Skeletal muscle tissue (tissue), 3 donors: ENCODE measurements at regions not wholly inside any gene's neighbourhood (a gene's known extent, or its start where the extent isn't known, plus 50 kb on each side); places are given as distances from the start of the nearest gene placed in this dataset.

Experiments
- H3K27ac ChIP-seq: one replicate; pipeline ENCODE4 v1.7.0; 2013; ENCODE audit warnings: mild to moderate bottlenecking, low read depth, low read length, inconsistent platforms
- H3K27me3 ChIP-seq, 3 donors: one replicate each; pipeline ENCODE4 v1.7.0; 2013; ENCODE audit warnings: low read length in 3 of 3; ENCODE audit not compliant: control insufficient read depth in 3 of 3, insufficient read depth in 3 of 3
- H3K36me3 ChIP-seq, 3 donors: one replicate each; pipeline ENCODE4 v1.7.0; 2013; ENCODE audit warnings: low read length in 3 of 3; ENCODE audit not compliant: control insufficient read depth in 3 of 3, insufficient read depth in 3 of 3
- H3K4me1 ChIP-seq, 3 donors: one replicate each; pipeline ENCODE4 v1.7.0; 2013; ENCODE audit warnings: low read length in 3 of 3, mild to moderate bottlenecking in 3 of 3; ENCODE audit not compliant: control insufficient read depth in 3 of 3, insufficient read depth in 3 of 3
- H3K4me3 ChIP-seq, 3 donors: one replicate each; pipeline ENCODE4 v1.7.0; 2013; ENCODE audit warnings: low read length in 3 of 3
- H3K9ac ChIP-seq, 3 donors: one replicate each; pipeline ENCODE4 v1.7.0; 2013; ENCODE audit warnings: low read length in 3 of 3, mild to moderate bottlenecking in 3 of 3, moderate library complexity in 2 of 3, low read depth in 1 of 3
- H3K9me3 ChIP-seq, 3 donors: one replicate each; pipeline ENCODE4 v1.7.0; 2013; ENCODE audit warnings: low read length in 3 of 3; ENCODE audit not compliant: control insufficient read depth in 3 of 3
- donor health status: Osteomylitis.

GRCh38 chr3:157958457-157958856, 147.8 kb downstream of the SHOX2 start:
- Histone ChIP-seq H3K9me3 (no peaks in the 10 kb centered on the region), H3K27me3 (no peaks in the 10 kb centered on the region), H3K27ac (no peak overlapping the region), H3K4me3 (no peak overlapping the region), H3K4me1 (no peaks in the 10 kb centered on the region), H3K36me3 (no peaks in the 10 kb centered on the region), H3K9ac (no peak overlapping the region)

- Histone ChIP-seq H3K4me3 (no peak overlapping the region), H3K27me3 (no peaks in the 10 kb centered on the region), H3K4me1 (no peaks in the 10 kb centered on the region), H3K9ac (no peak overlapping the region), H3K9me3 (no peaks in the 10 kb centered on the region), H3K27ac (no peak overlapping the region), H3K36me3 (no peaks in the 10 kb centered on the region)
Observed at GRCh38 chr3:157956850-157957249, 149.4 kb downstream of the SHOX2 start.

GRCh38 chr3:157956176-157956575, 150.0 kb downstream of the SHOX2 start:
- Histone ChIP-seq H3K27me3 (no peaks in the 10 kb centered on the region), H3K9me3 (no peaks in the 10 kb centered on the region), H3K36me3 (no peaks in the 10 kb centered on the region), H3K9ac (no peak overlapping the region), H3K4me3 (no peak overlapping the region), H3K27ac (no peak overlapping the region), H3K4me1 (no peaks in the 10 kb centered on the region)

GRCh38 chr3:157953565-157953964, 152.7 kb downstream of the SHOX2 start:
- H3K4me1 ChIP-seq = no peaks in the 10 kb centered on the region

GRCh38 chr3:157948605-157949383, 157.4 kb downstream of the SHOX2 start:
- no peaks in the 10 kb centered on the region for H3K27me3 ChIP-seq
- no peaks in the 10 kb centered on the region for H3K9me3 ChIP-seq
- H3K27ac ChIP-seq = no peak overlapping the region
- no peak overlapping the region for H3K9ac ChIP-seq
- no peaks in the 10 kb centered on the region for H3K36me3 ChIP-seq
- H3K4me1 ChIP-seq = no peaks in the 10 kb centered on the region
- no peak overlapping the region for H3K4me3 ChIP-seq

More at GRCh38 chr3:157953565-157953964, 152.7 kb downstream of the SHOX2 start:
- Histone ChIP-seq H3K9me3 (no peaks in the 10 kb centered on the region), H3K36me3 (no peaks in the 10 kb centered on the region), H3K27me3 (no peaks in the 10 kb centered on the region), H3K4me3 (no peak overlapping the region), H3K9ac (no peak overlapping the region), H3K27ac (no peak overlapping the region)

GRCh38 chr3:157939166-157939565, 167.1 kb downstream of the SHOX2 start:
- Histone ChIP-seq H3K9ac (no peak overlapping the region), H3K27me3 (peaks cover 0 to 3% (median 0%) of the 10 kb centered on the region in 3 donors), H3K9me3 (no peaks in the 10 kb centered on the region), H3K36me3 (no peaks in the 10 kb centered on the region), H3K27ac (no peak overlapping the region), H3K4me3 (no peak overlapping the region), H3K4me1 (no peaks in the 10 kb centered on the region)

GRCh38 chr3:157938154-157938779, 168.0 kb downstream of the SHOX2 start:
- no peak overlapping the region for H3K4me3 ChIP-seq
- no peaks in the 10 kb centered on the region for H3K4me1 ChIP-seq
- H3K27ac ChIP-seq = no peak overlapping the region
- H3K27me3 ChIP-seq = peaks cover 0 to 3% (median 0%) of the 10 kb centered on the region in 3 donors
- H3K9ac ChIP-seq = no peak overlapping the region
- no peaks in the 10 kb centered on the region for H3K9me3 ChIP-seq
- no peaks in the 10 kb centered on the region for H3K36me3 ChIP-seq

- Histone ChIP-seq H3K9me3 (no peaks in the 10 kb centered on the region), H3K4me3 (no peak overlapping the region), H3K36me3 (no peaks in the 10 kb centered on the region), H3K27me3 (peaks cover 0 to 2% (median 0%) of the 10 kb centered on the region in 3 donors), H3K9ac (no peak overlapping the region), H3K27ac (no peak overlapping the region), H3K4me1 (no peaks in the 10 kb centered on the region)
Observed at GRCh38 chr3:157931517-157931916, 174.7 kb downstream of the SHOX2 start.

GRCh38 chr3:157930000-157930780, 176.0 kb downstream of the SHOX2 start:
- Histone ChIP-seq H3K27ac (no peak overlapping the region), H3K4me3 (no peak overlapping the region), H3K9me3 (no peaks in the 10 kb centered on the region), H3K27me3 (no peaks in the 10 kb centered on the region), H3K4me1 (no peaks in the 10 kb centered on the region), H3K9ac (no peak overlapping the region), H3K36me3 (no peaks in the 10 kb centered on the region)

- no peaks in the 10 kb centered on the region for H3K9me3 ChIP-seq
- H3K9ac ChIP-seq = no peak overlapping the region
- no peaks in the 10 kb centered on the region for H3K27me3 ChIP-seq
- H3K4me1 ChIP-seq = no peaks in the 10 kb centered on the region
- no peaks in the 10 kb centered on the region for H3K36me3 ChIP-seq
- H3K4me3 ChIP-seq = no peak overlapping the region
- H3K27ac ChIP-seq = no peak overlapping the region
Observed at GRCh38 chr3:157926822-157927221, 179.4 kb downstream of the SHOX2 start.
